HFF-Myc (cell line): ENCODE measurements at regions not wholly inside any gene's neighbourhood (a gene's known extent, or its start where the extent isn't known, plus 50 kb on each side); places are given as distances from the start of the nearest gene placed in this dataset.

ENCODE experiments used
- DNase-seq: peaks from one replicate; pipeline ENCODE4 v3.0.0-alpha.2; 2011; ENCODE audit warnings: low read depth; ENCODE audit errors: extremely low read depth
- H3K4me3 ChIP-seq: replicated peaks from 2 replicates; pipeline ENCODE4 v1.5.1; 2011; ENCODE audit warnings: low read depth, mild to moderate bottlenecking, control low read depth, low read length
- CTCF ChIP-seq: IDR thresholded peaks from 2 replicates; pipeline ENCODE4 v1.5.1; 2012; ENCODE audit warnings: mild to moderate bottlenecking, low read depth, low read length, control low read depth; ENCODE audit errors: missing control alignments

- no peak overlapping the region for H3K4me3 ChIP-seq
- no peak for DNase-seq
- TF ChIP-seq CTCF: no peak
Measured at GRCh38 chr1:5552787-5553484, 439.3 kb downstream of the NPHP4 start.

- peak; percentile 7 for DNase-seq
- H3K4me3 ChIP-seq: no peak overlapping the region
- no peak for TF ChIP-seq CTCF
Measured at GRCh38 chr1:5551274-5551975, 440.8 kb downstream of the NPHP4 start.

GRCh38 chr1:5548266-5548665 is 444.0 kb downstream of the NPHP4 start:
- no peak for TF ChIP-seq CTCF
- H3K4me3 ChIP-seq: no peak overlapping the region
- no peak for DNase-seq

GRCh38 chr1:5543235-5543634 is 449.0 kb downstream of the NPHP4 start:
- no peak overlapping the region for H3K4me3 ChIP-seq
- DNase-seq: no peak
- no peak for TF ChIP-seq CTCF

- no peak for TF ChIP-seq CTCF
- no peak overlapping the region for H3K4me3 ChIP-seq
- DNase-seq: no peak
Measured at GRCh38 chr1:5532811-5533210, 459.4 kb downstream of the NPHP4 start.

GRCh38 chr1:5526822-5527551 is 465.2 kb downstream of the NPHP4 start:
- no peak for DNase-seq
- no peak for TF ChIP-seq CTCF

More at GRCh38 chr1:5526822-5527551, 465.2 kb downstream of the NPHP4 start:
- no peak overlapping the region for H3K4me3 ChIP-seq
